BE2C (cell line): ENCODE measurements at regions not wholly inside any gene's neighbourhood (a gene's known extent, or its start where the extent isn't known, plus 50 kb on each side); places are given as distances from the start of the nearest gene placed in this dataset.

Source experiments
- DNase-seq: peaks from one replicate; pipeline ENCODE4 v3.0.0-alpha.2; 2020
- H3K27me3 ChIP-seq: fragments of 250-450 bp; sonication (Bioruptor Pico); 2 replicates; pipeline ENCODE4 v1.5.1; 2020; ENCODE audit warnings: mild to moderate bottlenecking
- H3K36me3 ChIP-seq: fragments of 250-450 bp; sonication (Bioruptor Pico); 2 replicates; pipeline ENCODE4 v1.5.1; 2020; ENCODE audit warnings: mild to moderate bottlenecking
- H3K4me1 ChIP-seq: fragments of 250-450 bp; sonication (Bioruptor Pico); 2 replicates; pipeline ENCODE4 v1.5.1; 2020
- H3K4me3 ChIP-seq: 2 replicates; pipeline ENCODE4 v1.5.1; 2011; ENCODE audit warnings: low read depth, low read length
- H3K9me3 ChIP-seq: fragments of 250-450 bp; sonication (Bioruptor Pico); 2 replicates; pipeline ENCODE4 v1.5.1; 2020
- CTCF ChIP-seq: IDR thresholded peaks from 2 replicates; pipeline ENCODE4 v1.5.1; 2012; ENCODE audit warnings: mild to moderate bottlenecking, low read depth, low read length

- Histone ChIP-seq H3K36me3 (no peaks in the 10 kb centered on the region), H3K4me1 (no peaks in the 10 kb centered on the region), H3K27me3 (no peaks in the 10 kb centered on the region), H3K9me3 (no peaks in the 10 kb centered on the region), H3K4me3 (no peak overlapping the region)
- no peak for TF ChIP-seq CTCF
- DNase-seq = no peak
These were observed 177.3 kb upstream of the BMP4 start for GRCh38 chr14:54133896-54134295.

GRCh38 chr14:54135804-54136280 is 179.2 kb upstream of the BMP4 start:
- H3K4me3 ChIP-seq = no peak overlapping the region
- no peaks in the 10 kb centered on the region for H3K9me3 ChIP-seq
- H3K36me3 ChIP-seq = no peaks in the 10 kb centered on the region
- no peaks in the 10 kb centered on the region for H3K27me3 ChIP-seq
- TF ChIP-seq CTCF = no peak
- no peaks in the 10 kb centered on the region for H3K4me1 ChIP-seq
- DNase-seq = no peak

- TF ChIP-seq CTCF = no peak
- Histone ChIP-seq H3K4me3 (no peak overlapping the region), H3K4me1 (no peaks in the 10 kb centered on the region), H3K9me3 (no peaks in the 10 kb centered on the region), H3K27me3 (no peaks in the 10 kb centered on the region), H3K36me3 (no peaks in the 10 kb centered on the region)
- DNase-seq = no peak
These were observed 180.4 kb upstream of the BMP4 start for GRCh38 chr14:54136894-54137613.

GRCh38 chr14:54137614-54137961 is 181.0 kb upstream of the BMP4 start:
- Histone ChIP-seq H3K27me3 (no peaks in the 10 kb centered on the region), H3K4me1 (no peaks in the 10 kb centered on the region), H3K9me3 (no peaks in the 10 kb centered on the region), H3K4me3 (no peak overlapping the region), H3K36me3 (no peaks in the 10 kb centered on the region)
- no peak for DNase-seq
- TF ChIP-seq CTCF = no peak

GRCh38 chr14:54138024-54138353 is 181.4 kb upstream of the BMP4 start:
- Histone ChIP-seq H3K36me3 (no peaks in the 10 kb centered on the region), H3K4me3 (no peak overlapping the region), H3K27me3 (no peaks in the 10 kb centered on the region), H3K9me3 (no peaks in the 10 kb centered on the region), H3K4me1 (no peaks in the 10 kb centered on the region)
- DNase-seq = no peak
- no peak for TF ChIP-seq CTCF

- Histone ChIP-seq H3K36me3 (no peaks in the 10 kb centered on the region), H3K4me1 (no peaks in the 10 kb centered on the region), H3K4me3 (no peak overlapping the region), H3K27me3 (no peaks in the 10 kb centered on the region), H3K9me3 (no peaks in the 10 kb centered on the region)
- no peak for DNase-seq
- no peak for TF ChIP-seq CTCF
These were observed 181.9 kb upstream of the BMP4 start for GRCh38 chr14:54138354-54139038.
